ENCODE measurements at regions not wholly inside any gene's neighbourhood (a gene's known extent, or its start where the extent isn't known, plus 50 kb on each side); places are given as distances from the start of the nearest gene placed in this dataset.

GRCh38 chr2:111702119-111702803 is 181.7 kb downstream of the ANAPC1 start:
- peak in 1 of 2 donors; percentile 30 for DNase-seq (ENCODE audit: low read depth in 1 of 2, low spot score in 1 of 2)

DNA sequence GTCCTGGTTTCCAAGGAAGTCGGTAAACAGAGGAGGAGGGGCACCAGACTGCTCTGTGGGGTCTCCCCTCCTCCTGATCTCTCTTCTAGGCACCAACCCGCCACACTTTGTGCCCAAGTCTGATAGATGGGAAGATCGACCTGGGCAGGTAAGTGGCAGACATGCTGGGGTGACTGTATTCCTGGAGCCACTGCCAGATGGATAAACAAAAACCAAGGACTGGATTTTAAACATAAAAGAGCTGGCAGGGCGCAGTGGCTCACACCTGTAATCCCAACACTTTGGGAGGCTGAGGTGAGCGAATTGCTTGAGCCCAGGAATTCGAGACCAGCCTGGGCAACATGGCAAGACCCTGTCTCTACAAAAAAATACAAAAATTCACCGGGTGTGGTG is 181.2 kb downstream of the ANAPC1 start:
- no peak for DNase-seq (ENCODE audit: low read depth in 1 of 2, low spot score in 1 of 2)

DNA sequence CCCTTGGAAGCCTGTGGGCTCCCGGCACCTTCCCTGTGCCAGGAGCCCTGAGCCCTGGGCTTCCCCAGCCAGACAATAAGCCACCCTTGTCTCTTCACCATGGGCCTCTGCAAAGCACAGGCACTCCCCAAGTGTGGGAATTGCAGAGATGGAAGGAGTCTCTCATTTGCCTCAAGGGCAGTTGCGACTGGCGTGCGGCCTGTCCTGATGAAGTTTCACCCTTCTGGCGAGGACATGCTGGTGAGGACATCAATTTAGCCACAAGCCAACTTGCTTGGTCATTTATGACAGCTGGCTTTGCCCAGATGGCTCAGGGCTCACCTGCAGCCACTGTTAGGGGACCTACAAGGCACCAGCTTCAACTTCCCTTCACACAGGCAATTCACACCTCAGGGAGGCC is 180.2 kb downstream of the ANAPC1 start:
- DNase-seq (ENCODE audit: low read depth in 1 of 2, low spot score in 1 of 2), result no peak

DNA sequence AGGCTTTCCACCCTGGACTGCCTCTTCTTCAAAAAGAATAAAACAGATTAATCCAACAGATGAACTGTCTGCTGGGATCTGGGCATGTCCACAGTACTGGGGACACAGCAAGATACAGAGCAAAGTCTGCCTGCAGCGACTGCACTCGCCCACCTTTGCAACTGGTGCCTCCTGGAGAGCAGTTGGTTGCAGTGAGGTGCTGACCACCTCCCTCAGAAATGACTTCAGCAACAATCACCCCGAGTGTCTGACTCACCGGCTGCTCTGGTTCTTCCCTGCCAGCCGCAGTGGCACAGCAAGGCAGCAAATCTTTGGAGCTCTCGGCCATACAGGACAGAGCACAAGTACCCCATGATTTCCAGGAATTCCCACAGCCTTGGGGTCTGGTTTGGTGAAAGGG is 179.7 kb downstream of the ANAPC1 start:
- DNase-seq (ENCODE audit: low read depth in 1 of 2, low spot score in 1 of 2), result no peak

DNA sequence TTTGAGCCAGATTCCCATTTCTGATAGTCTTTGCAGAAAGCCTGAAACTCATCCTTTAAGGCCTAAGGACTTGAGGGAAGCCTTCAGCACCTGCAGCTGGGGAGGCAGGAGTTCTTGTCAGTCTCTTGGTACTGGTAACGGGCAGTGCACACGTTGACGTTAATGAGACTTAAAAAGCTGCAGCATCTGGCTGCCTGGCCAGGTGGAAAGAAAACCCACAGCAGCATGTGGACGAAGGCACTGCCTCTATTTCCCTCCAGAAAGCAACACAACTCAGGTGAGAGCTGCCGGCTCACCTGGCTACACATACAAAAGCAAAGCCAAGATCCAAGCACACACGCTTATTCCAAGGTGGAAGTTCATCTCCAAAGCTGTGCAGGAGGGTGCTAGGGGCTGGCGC is 178.8 kb downstream of the ANAPC1 start:
- no peak for DNase-seq (ENCODE audit: low read depth in 1 of 2, low spot score in 1 of 2)

- DNase-seq (ENCODE audit: low read depth in 1 of 2, low spot score in 1 of 2), result peak in 1 of 2 donors; percentile 13
Measured at GRCh38 chr2:111705711-111706336, 178.2 kb downstream of the ANAPC1 start.

DNA sequence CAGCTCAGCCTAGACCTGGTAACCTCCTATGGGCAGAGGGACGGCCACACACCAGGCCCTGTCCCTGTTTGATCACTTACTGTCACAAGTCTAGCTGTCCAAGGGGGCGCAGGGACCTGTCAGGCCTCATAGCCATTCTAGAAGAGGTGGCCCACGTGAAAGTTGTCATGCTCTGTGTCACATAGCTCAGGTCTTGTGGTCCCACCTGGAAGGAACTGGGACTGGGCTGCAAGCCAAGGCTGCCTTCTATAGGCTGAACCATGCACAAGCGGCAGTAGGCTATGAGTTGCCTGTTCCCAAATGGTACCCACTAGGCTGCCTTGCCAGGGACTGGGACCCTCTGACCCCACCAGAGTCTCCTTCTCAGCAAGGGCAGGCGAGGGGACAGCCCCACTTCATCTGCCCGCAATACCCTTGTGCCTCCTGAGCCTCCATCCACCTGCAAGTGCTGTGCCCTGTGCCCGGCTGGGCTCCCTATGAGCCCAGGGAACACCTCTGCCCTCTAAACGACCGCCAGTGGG is 177.5 kb downstream of the ANAPC1 start:
- DNase-seq (ENCODE audit: low read depth in 1 of 2, low spot score in 1 of 2), result no peak

- no peak for DNase-seq (ENCODE audit: low read depth in 1 of 2, low spot score in 1 of 2)
Measured at GRCh38 chr2:111707700-111708099, 176.3 kb downstream of the ANAPC1 start.

DNA sequence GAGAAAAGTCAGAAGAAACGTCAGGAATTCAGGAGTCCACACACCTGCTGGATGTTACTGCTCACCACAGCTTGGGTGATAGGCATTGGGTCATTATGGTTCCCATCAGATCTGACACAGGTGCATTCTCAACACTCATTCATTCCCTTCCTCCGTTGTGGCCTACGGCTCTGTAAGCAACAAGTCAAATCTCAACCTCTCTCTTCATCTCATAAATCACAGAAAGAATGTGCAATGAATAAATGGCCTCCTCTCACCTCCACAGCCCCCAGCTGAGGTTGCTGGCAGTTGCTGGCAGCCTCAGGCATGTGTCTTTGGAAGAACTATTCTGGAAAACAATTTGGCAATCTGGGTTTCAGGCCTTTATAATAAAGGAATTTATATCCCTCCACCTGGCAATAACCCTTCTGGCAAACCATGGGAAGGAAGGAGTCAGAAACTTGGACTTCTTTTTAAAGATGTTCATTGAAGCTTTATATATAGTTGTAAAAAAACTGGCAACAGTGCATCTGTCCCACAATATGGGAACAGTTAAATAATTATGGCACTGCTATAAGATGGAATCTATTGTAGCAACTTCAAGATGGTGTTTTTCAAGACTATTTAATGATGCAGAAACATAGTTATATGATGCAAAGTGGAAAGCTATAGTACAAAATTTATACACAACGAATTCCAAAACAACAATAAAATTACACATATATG is 175.4 kb downstream of the ANAPC1 start:
- no peak for DNase-seq (ENCODE audit: low read depth in 1 of 2, low spot score in 1 of 2)

DNA sequence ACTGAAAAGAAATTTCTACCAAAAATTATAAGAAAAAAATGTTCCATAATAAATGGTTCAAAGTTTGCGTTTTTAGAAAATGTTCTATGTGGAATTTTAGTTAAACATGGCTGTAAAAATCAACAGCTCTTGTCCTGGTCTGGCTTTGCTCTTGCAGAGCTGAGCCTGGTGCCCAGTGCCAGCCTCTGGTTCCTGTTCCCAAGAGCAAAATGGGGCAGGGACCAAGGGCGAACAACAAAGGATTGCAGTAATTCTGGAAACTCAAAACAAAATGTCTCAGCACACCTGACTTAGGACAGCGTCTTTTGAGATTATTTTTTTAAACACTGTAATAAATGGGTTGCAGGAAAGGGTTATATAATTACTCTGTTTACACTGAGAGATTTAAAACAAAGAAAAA is 174.7 kb downstream of the ANAPC1 start:
- no peak for DNase-seq (ENCODE audit: low read depth in 1 of 2, low spot score in 1 of 2)

GRCh38 chr2:111710085-111710484 is 173.9 kb downstream of the ANAPC1 start:
- no peak for DNase-seq (ENCODE audit: low read depth in 1 of 2, low spot score in 1 of 2)

- no peak for DNase-seq (ENCODE audit: low read depth in 1 of 2, low spot score in 1 of 2)
Measured at GRCh38 chr2:111710613-111711012, 173.4 kb downstream of the ANAPC1 start.

DNA sequence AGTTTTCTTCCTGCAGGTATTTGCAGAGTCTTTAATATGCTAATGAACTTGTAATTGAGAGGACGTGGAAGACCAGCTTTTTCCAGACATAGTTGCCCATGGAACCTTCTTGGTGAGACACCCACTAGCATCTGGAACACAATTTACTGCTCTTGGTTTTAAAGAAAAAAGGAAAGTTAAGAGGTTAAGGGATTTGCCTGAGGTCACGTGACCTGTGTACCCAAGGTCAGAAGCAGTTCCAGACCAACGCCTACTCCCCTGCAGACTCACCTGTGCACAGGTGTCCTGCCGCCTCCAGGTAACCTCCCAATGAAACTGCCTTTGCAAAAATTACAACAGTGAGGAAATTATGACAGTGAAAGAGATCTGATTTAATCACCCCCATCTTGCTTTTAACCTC is 172.7 kb downstream of the ANAPC1 start:
- no peak for DNase-seq (ENCODE audit: low read depth in 1 of 2, low spot score in 1 of 2)

- DNase-seq (ENCODE audit: low read depth in 1 of 2, low spot score in 1 of 2), result no peak
Measured at GRCh38 chr2:111712361-111712760, 171.6 kb downstream of the ANAPC1 start.

- no peak for DNase-seq (ENCODE audit: low read depth in 1 of 2, low spot score in 1 of 2)
Measured at GRCh38 chr2:111712940-111713515, 171.0 kb downstream of the ANAPC1 start.

DNA sequence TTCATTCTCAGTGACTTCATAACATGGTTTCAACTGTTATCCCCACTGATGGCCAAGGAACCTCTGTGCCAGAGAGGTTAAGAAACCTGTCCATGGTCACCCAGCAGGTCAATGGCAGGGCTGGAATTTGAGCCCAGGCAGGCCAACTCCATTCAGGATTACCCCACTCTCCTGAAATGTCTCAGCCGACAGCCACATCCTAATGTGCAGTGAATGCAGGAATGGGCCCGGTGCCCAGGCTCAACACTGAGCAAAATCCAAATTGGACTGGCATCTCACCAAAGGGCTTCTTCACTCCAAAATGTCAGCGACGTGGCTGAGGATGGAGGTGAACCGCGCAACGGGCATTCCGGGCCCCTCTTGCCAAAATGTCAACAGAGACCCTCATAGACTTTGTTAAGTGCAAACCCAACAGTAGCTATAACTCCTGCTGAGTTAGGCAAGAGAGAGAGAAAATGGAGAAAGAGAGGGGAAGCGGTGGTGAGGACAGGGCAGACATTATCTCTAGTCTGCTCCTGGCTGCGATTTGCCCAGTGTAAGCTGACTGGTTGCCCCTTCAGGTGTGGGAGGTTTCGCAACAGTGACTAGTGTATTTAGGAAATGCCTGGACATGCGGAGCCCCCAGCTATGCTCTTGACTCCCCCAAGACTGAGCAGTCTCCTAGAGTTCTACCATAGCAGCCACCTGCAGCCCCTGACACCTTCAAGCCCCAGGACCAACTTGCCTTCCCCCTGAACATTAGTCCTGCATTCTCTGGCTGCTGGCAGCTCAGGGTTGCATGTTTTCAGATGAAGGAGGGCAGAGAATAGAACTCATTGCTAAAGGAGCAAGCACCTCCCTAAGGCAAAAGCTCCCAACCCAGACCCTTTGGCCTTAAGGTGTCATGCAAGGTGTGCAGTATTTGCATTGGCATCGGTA is 167.7 kb downstream of the ANAPC1 start:
- DNase-seq (ENCODE audit: low read depth in 1 of 2, low spot score in 1 of 2), result no peak

- DNase-seq (ENCODE audit: low read depth in 1 of 2, low spot score in 1 of 2), result no peak
Measured at GRCh38 chr2:111716905-111717775, 166.9 kb downstream of the ANAPC1 start.

Data from stimulated activated CD4-positive, alpha-beta T cell treated with anti-CD3 and anti-CD28 coated beads, Interleukin-15, amount 100 ng/mL, for 1 hour (primary cell).